ENCODE measurements at regions not wholly inside any gene's neighbourhood (a gene's known extent, or its start where the extent isn't known, plus 50 kb on each side); places are given as distances from the start of the nearest gene placed in this dataset.

GRCh38 chr14:84195514-84195913 lies 1334.4 kb upstream of the FLRT2 start:
- no peak overlapping the region for H3K4me3 Mint-ChIP-seq
- ATAC-seq (ENCODE audit: poor library complexity), result no peak
- POLR2A ChIA-PET, result no interaction called here
- H3K9me3 ChIP-seq (ENCODE audit: control insufficient read depth in 1 of 2, insufficient read depth in 1 of 2, low read length in 2 of 2), result peaks cover 7 to 12% of the 10 kb centered on the region in 2 experiments
- no peak overlapping the region for H3K27ac Mint-ChIP-seq
- no peak overlapping the region for H3K27ac ChIP-seq (ENCODE audit: low read depth in 1 of 2, low read length in 2 of 2)
- H3K4me1 Mint-ChIP-seq (ENCODE audit: low read depth), result no peaks in the 10 kb centered on the region
- CTCF ChIA-PET, result no interaction called here
- H3K36me3 Mint-ChIP-seq (ENCODE audit: low read depth), result no peaks in the 10 kb centered on the region
- intact Hi-C loops (cut with DNase I, micrococcal nuclease), result no loop called here
- no peak for TF ChIP-seq CTCF (IDR thresholded peaks at IDR 0.05)
- H3K9me3 Mint-ChIP-seq, result peaks cover 18% of the 10 kb centered on the region
- H3K27me3 Mint-ChIP-seq, result no peaks in the 10 kb centered on the region
- no peak overlapping the region for H3K4me3 ChIP-seq (ENCODE audit: low read length)
- H3K4me1 ChIP-seq (ENCODE audit: insufficient read depth, low read length), result no peaks in the 10 kb centered on the region
- no peak for DNase-seq
- no peaks in the 10 kb centered on the region for H3K36me3 ChIP-seq (ENCODE audit: insufficient read depth, low read length)
- no peaks in the 10 kb centered on the region for H3K27me3 ChIP-seq (ENCODE audit: control insufficient read depth in 1 of 2, insufficient read depth in 2 of 2, low read length in 2 of 2)

- DNase-seq, result no peak
- Mint-ChIP-seq H3K4me1 (ENCODE audit: low read depth) (no peaks in the 10 kb centered on the region), H3K27me3 (no peaks in the 10 kb centered on the region), H3K36me3 (ENCODE audit: low read depth) (no peaks in the 10 kb centered on the region), H3K27ac (no peak overlapping the region), H3K9me3 (peaks cover 18% of the 10 kb centered on the region), H3K4me3 (no peak overlapping the region)
- ATAC-seq (ENCODE audit: poor library complexity), result no peak
- intact Hi-C loops (cut with DNase I, micrococcal nuclease), result no loop called here
- ChIA-PET POLR2A (no interaction called here), CTCF (no interaction called here)
- peaks cover 7 to 12% of the 10 kb centered on the region in 2 experiments for H3K9me3 ChIP-seq (ENCODE audit: control insufficient read depth in 1 of 2, insufficient read depth in 1 of 2, low read length in 2 of 2)
- TF ChIP-seq CTCF (IDR thresholded peaks at IDR 0.05), result no peak
- H3K4me1 ChIP-seq (ENCODE audit: insufficient read depth, low read length), result no peaks in the 10 kb centered on the region
- no peak overlapping the region for H3K27ac ChIP-seq (ENCODE audit: low read depth in 1 of 2, low read length in 2 of 2)
- no peak overlapping the region for H3K4me3 ChIP-seq (ENCODE audit: low read length)
- no peaks in the 10 kb centered on the region for H3K27me3 ChIP-seq (ENCODE audit: control insufficient read depth in 1 of 2, insufficient read depth in 2 of 2, low read length in 2 of 2)
- no peaks in the 10 kb centered on the region for H3K36me3 ChIP-seq (ENCODE audit: insufficient read depth, low read length)
Observed at GRCh38 chr14:84197704-84198103, 1332.2 kb upstream of the FLRT2 start.

- H3K4me3 ChIP-seq (ENCODE audit: low read length), result no peak overlapping the region
- TF ChIP-seq CTCF (IDR thresholded peaks at IDR 0.05), result no peak
- Mint-ChIP-seq H3K36me3 (ENCODE audit: low read depth) (no peaks in the 10 kb centered on the region), H3K27ac (no peak overlapping the region), H3K9me3 (peaks cover 14% of the 10 kb centered on the region), H3K4me1 (ENCODE audit: low read depth) (no peaks in the 10 kb centered on the region), H3K27me3 (no peaks in the 10 kb centered on the region), H3K4me3 (no peak overlapping the region)
- peaks cover 0 to 3% of the 10 kb centered on the region in 2 experiments for H3K9me3 ChIP-seq (ENCODE audit: control insufficient read depth in 1 of 2, insufficient read depth in 1 of 2, low read length in 2 of 2)
- H3K27ac ChIP-seq (ENCODE audit: low read depth in 1 of 2, low read length in 2 of 2), result no peak overlapping the region
- no peaks in the 10 kb centered on the region for H3K4me1 ChIP-seq (ENCODE audit: insufficient read depth, low read length)
- intact Hi-C loops (cut with DNase I, micrococcal nuclease), result no loop called here
- no peaks in the 10 kb centered on the region for H3K36me3 ChIP-seq (ENCODE audit: insufficient read depth, low read length)
- H3K27me3 ChIP-seq (ENCODE audit: control insufficient read depth in 1 of 2, insufficient read depth in 2 of 2, low read length in 2 of 2), result no peaks in the 10 kb centered on the region
- DNase-seq (no peak), ATAC-seq (ENCODE audit: poor library complexity) (no peak)
- CTCF ChIA-PET, result no interaction called here
- POLR2A ChIA-PET, result no interaction called here
Observed at GRCh38 chr14:84202486-84202885, 1327.5 kb upstream of the FLRT2 start.

Data from CD4-positive, alpha-beta T cell (primary cell).